NOMO-1 (cell line): ENCODE measurements at regions not wholly inside any gene's neighbourhood (a gene's known extent, or its start where the extent isn't known, plus 50 kb on each side); places are given as distances from the start of the nearest gene placed in this dataset.
"Not testable (repeated sequence)": the region's sequence is repeated elsewhere in the genome, so short reads cannot be mapped to it uniquely, and the experiment has no call there.

Source experiments
- DNase-seq, 2 experiments: peaks; one replicate each; lab custom pipeline; 2025; ENCODE audit not compliant: unreplicated experiment in 2 of 2; lab: John Stamatoyannopoulos, UW

DNA sequence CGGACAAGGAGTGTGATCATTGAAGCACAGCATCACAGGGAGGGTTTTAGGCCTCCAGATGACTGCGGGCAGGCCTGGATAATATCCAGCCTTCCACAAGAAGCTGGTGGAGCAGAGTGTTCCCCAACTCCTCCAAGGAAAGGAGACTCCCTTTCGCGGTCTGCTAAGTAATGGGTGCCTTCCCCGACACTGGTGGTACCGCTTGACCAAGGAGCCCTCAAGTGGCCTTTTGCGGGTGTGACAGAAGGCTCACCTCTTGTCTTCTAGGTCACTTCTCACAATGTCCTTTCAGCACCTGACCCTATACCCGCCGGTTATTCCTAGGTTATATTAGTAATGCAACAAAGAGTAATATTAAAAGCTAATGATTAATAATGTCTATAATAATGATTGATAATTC, 882.4 kb downstream of the DIPK2A start:
- DNase-seq: not testable (repeated sequence)

DNA sequence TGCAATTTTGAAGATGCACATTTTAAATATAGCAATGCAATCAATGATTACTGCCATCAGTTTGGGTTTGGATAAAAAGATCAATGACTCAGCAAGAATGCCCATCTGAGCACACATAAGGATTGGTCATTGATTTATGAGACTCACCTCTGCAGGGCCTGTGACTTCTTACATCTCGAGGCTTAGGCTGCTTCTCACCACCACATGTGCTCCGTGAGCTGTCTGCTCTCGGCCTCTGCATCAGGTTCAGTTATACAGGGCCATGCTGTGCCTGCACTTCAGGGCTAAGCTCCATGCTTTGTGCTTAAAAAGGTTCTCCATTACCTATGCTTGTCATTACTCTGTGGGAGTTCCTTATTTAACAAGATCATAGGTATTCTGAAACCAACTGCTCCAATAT, 887.5 kb downstream of the DIPK2A start:
- DNase-seq: no peak

- DNase-seq: no peak
These were observed 893.0 kb downstream of the DIPK2A start for GRCh38 chr3:144864646-144865045.

GRCh38 chr3:144865948-144866347, 894.3 kb downstream of the DIPK2A start:
- no peak for DNase-seq

GRCh38 chr3:144866476-144866875, 894.9 kb downstream of the DIPK2A start:
- peak; percentile 82 to 97 for DNase-seq

- no peak for DNase-seq
These were observed 896.9 kb downstream of the DIPK2A start for GRCh38 chr3:144868506-144868905.

GRCh38 chr3:144873066-144873465, 901.4 kb downstream of the DIPK2A start:
- no peak for DNase-seq

DNA sequence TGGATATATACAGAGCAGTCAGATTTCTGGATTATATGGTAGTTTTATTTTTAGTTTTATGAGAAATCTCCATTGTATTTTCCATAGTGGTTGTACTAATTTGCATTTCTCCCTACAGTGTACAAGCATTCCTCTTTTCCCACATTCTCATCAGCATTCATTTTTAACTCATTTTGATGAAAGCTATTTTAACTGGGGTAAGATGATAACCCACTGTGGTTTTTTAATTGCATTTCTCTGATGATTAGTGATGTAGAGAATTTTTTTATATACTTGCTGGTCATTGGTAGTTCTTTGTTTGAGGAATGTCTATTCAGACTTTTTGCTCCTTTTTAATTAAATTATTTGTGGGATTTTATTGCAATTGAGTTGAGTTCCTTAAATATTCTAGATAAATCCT, 903.6 kb downstream of the DIPK2A start:
- no peak for DNase-seq

- DNase-seq: no peak
These were observed 905.7 kb downstream of the DIPK2A start for GRCh38 chr3:144877356-144877755.

DNA sequence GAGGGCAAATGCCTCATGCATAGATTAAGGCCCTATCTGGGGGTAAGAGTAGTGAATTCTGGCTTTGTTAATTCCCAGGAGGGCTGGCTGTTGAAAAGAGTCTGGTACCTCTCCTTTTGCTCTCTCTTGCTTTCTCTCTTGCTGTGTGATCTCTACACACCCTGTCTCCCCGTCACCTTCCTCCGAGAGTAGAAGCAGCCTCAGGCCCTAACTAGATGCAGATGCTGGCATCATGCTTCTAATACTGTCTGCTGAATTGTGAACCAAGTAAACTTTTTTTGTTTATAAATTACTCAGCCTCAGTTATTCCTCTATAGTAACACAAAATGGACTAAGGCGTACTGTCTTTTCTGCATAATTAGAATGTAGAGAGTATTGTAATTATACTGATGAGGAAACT, 908.1 kb downstream of the DIPK2A start:
- no peak for DNase-seq

DNA sequence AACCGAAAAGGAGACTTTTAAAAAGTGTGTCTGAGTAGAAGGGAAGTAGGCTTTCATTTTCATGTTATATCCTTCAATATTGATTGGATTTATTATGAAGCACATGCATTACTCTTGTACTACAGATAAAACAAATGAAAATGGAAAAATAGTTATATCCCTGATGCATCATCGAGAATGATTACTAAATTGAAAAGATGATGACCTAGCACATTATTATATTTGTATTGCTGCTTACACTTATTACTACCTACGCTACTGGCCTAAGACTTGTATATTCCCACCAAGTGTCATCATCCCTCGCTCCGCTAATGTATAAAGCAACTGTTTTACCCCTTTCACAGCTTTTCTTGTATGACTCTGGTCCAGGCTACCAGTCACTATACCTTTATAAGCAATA, 922.4 kb downstream of the DIPK2A start:
- DNase-seq: no peak

GRCh38 chr3:144894576-144894975, 923.0 kb downstream of the DIPK2A start:
- no peak for DNase-seq

DNA sequence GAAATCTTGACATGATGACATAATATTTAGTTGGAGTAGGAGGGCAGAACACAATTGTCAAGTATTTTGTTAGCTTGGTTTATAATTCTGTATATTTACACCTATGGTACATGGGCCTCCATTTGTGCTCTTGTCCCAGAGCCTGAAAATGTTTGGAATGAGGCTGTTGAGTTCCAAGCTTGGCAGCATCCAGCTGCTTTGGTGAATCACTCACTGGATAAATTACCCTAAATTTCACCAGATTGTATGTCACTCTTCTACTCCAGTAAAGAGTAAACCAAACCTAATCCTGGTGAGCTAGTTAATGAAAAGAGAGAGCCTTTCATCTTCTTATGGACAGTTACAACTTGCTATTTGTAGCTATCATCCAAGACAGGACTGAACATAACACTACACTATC, 928.7 kb downstream of the DIPK2A start:
- no peak for DNase-seq

DNA sequence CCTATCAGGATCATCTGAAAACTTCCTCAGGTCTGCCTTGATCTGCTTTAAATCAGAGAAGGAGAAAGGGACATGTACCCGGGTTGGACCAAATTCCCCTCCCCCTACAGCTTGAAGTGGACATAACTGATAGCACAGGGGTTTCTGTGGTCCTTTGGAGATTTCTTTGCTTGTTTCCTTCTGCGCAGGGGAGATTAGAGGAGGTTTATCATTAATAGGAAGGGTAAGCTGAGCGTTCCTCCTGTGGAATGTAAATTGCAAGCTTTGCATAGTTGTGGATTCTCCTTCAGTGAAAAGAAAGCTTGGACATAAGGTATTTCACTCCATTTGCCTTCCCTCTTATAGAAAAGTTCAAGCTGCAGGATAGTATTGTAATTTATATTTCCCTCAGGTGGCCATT, 936.0 kb downstream of the DIPK2A start:
- not testable (repeated sequence) for DNase-seq

GRCh38 chr3:144912968-144913367, 941.3 kb downstream of the DIPK2A start:
- DNase-seq: no peak

DNA sequence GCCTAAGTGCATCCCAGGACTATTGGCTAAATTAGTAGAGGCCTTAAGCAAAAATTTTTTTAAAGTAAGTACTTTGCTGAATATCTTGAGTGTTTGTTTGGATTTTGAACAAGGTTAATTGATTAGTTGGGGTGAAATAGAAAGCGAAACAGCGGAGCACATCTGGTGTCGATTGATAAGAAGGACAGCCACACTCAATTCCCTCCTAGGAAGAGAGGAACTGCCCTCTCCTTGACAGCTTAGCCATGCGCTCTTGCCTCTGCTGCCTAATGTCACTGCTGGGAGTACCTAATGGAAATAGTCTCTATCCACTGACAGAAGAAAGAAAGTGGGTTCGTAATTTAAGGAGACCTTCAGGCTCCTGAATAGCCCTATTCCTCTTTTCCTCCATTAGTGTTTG, 943.6 kb downstream of the DIPK2A start:
- DNase-seq: no peak

DNA sequence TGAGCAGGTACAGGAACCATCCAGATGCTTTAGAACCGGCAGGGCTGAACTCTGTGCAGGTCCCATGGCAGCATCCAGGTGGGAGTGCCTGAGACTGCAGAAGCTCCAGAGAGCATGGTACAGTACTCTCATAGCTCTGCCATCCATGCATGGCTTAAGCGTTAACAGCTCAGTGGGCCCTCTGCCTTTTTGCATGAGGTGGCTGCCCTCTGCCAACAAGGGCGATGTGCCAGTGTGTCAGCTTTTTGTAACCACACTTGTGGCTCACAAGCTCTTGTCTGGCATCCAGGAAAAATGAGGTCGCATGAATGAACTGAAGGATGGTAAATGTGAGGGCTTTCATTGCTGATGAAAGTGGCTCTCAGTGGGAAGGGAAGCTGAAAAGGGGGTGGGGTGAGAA, 950.1 kb downstream of the DIPK2A start:
- DNase-seq: no peak

GRCh38 chr3:144923046-144923775, 951.6 kb downstream of the DIPK2A start:
- DNase-seq: no peak

GRCh38 chr3:144930431-144930830, 958.8 kb downstream of the DIPK2A start:
- DNase-seq: no peak

GRCh38 chr3:144931590-144931989, 960.0 kb downstream of the DIPK2A start:
- DNase-seq: no peak

GRCh38 chr3:144942093-144942837, 970.6 kb downstream of the DIPK2A start:
- DNase-seq: no peak

- no peak for DNase-seq
These were observed 971.2 kb downstream of the DIPK2A start for GRCh38 chr3:144942838-144943197.
